ENCODE measurements at regions not wholly inside any gene's neighbourhood (a gene's known extent, or its start where the extent isn't known, plus 50 kb on each side); places are given as distances from the start of the nearest gene placed in this dataset.
"Not testable (repeated sequence)": the region's sequence is repeated elsewhere in the genome, so short reads cannot be mapped to it uniquely, and the experiment has no call there.

- no peak for DNase-seq (ENCODE audit: low spot score)
Observed at GRCh38 chr4:144799486-144799885, 153.5 kb downstream of the HHIP start.

- no peak for DNase-seq (ENCODE audit: low spot score)
Observed at GRCh38 chr4:144801731-144802130, 155.8 kb downstream of the HHIP start.

- no peak for DNase-seq (ENCODE audit: low spot score)
Observed at GRCh38 chr4:144808034-144808433, 162.1 kb downstream of the HHIP start.

- no peak for DNase-seq (ENCODE audit: low spot score)
Observed at GRCh38 chr4:144809056-144809640, 163.2 kb downstream of the HHIP start.

GRCh38 chr4:144816668-144817067 lies 170.7 kb downstream of the HHIP start:
- DNase-seq (ENCODE audit: low spot score): no peak

GRCh38 chr4:144817081-144817480 lies 171.1 kb downstream of the HHIP start:
- no peak for DNase-seq (ENCODE audit: low spot score)

- no peak for DNase-seq (ENCODE audit: low spot score)
Observed at GRCh38 chr4:144818136-144818535, 172.2 kb downstream of the HHIP start.

GRCh38 chr4:144819591-144819990 lies 173.6 kb downstream of the HHIP start:
- no peak for DNase-seq (ENCODE audit: low spot score)

GRCh38 chr4:144820011-144820727 lies 174.2 kb downstream of the HHIP start:
- no peak for DNase-seq (ENCODE audit: low spot score)

GRCh38 chr4:144820728-144821085 lies 174.8 kb downstream of the HHIP start:
- DNase-seq (ENCODE audit: low spot score): no peak

- peak; percentile 10 for DNase-seq (ENCODE audit: low spot score)
Observed at GRCh38 chr4:144831971-144832370, 186.0 kb downstream of the HHIP start.

GRCh38 chr4:144845411-144845810 lies 199.5 kb downstream of the HHIP start:
- DNase-seq (ENCODE audit: low spot score): no peak

- DNase-seq (ENCODE audit: low spot score): no peak
Observed at GRCh38 chr4:144851948-144852347, 206.0 kb downstream of the HHIP start.

GRCh38 chr4:144861471-144861870 lies 215.5 kb downstream of the HHIP start:
- DNase-seq (ENCODE audit: low spot score): no peak

- no peak for DNase-seq (ENCODE audit: low spot score)
Observed at GRCh38 chr4:144862210-144862609, 216.3 kb downstream of the HHIP start.

- not testable (repeated sequence) for DNase-seq (ENCODE audit: low spot score)
Observed at GRCh38 chr4:144864891-144865290, 218.9 kb downstream of the HHIP start.

GRCh38 chr4:144868309-144868708 lies 222.4 kb downstream of the HHIP start:
- no peak for DNase-seq (ENCODE audit: low spot score)

GRCh38 chr4:144872508-144873225 lies 225.3 kb downstream of the ANAPC10 start:
- no peak for DNase-seq (ENCODE audit: low spot score)

- DNase-seq (ENCODE audit: low spot score): no peak
Observed at GRCh38 chr4:144873226-144873990, 224.6 kb downstream of the ANAPC10 start.

GRCh38 chr4:144894573-144894972 lies 203.4 kb downstream of the ANAPC10 start:
- no peak for DNase-seq (ENCODE audit: low spot score)

GRCh38 chr4:144899393-144899792 lies 198.6 kb downstream of the ANAPC10 start:
- no peak for DNase-seq (ENCODE audit: low spot score)

- DNase-seq (ENCODE audit: low spot score): no peak
Observed at GRCh38 chr4:144901141-144901540, 196.9 kb downstream of the ANAPC10 start.

- no peak for DNase-seq (ENCODE audit: low spot score)
Observed at GRCh38 chr4:144902614-144903013, 195.4 kb downstream of the ANAPC10 start.
